ENCODE measurements at regions not wholly inside any gene's neighbourhood (a gene's known extent, or its start where the extent isn't known, plus 50 kb on each side); places are given as distances from the start of the nearest gene placed in this dataset.

GRCh38 chr5:92568522-92568921, 1012.5 kb downstream of the NR2F1-AS1 start:
- TF ChIP-seq CTCF (IDR thresholded peaks at IDR 0.05 in 4 of 5, conservative IDR thresholded peaks at IDR 0.05 in 1 of 5) (no peak), POLR2A (IDR thresholded peaks at IDR 0.05) (no peak)
